IMR-90 (cell line): ENCODE measurements at regions not wholly inside any gene's neighbourhood (a gene's known extent, or its start where the extent isn't known, plus 50 kb on each side); places are given as distances from the start of the nearest gene placed in this dataset.

Experiments
- ATAC-seq: fragments of 200-7000 bp; cut with Tn5 transposase; 2 replicates; pipeline ENCODE4 v1.9.1; 2020; ENCODE audit warnings: low read depth, mild to moderate bottlenecking, moderate library complexity
- BruUV-seq: library from RNA; stranded (reverse); fragments of 400-500 nt; replicated peaks from 2 replicates; lab custom pipeline; 2021; lab: Mats Ljungman, UMichigan
- CTCF ChIA-PET: fragments of 300-600 bp; formaldehyde crosslinking; extraction: SDS; loops from one replicate; lab custom pipeline; 2021; ENCODE audit warnings: antibody characterized with exemption; lab: Yijun Ruan, JAX
- POLR2A ChIA-PET: fragments of 300-600 bp; sonication (Branson Sonifier 250); formaldehyde crosslinking; loops from one replicate; lab custom pipeline; 2022; ENCODE audit warnings: antibody characterized with exemption; ENCODE audit not compliant: unreplicated experiment; lab: Charles Lee
- DNase-seq: peaks from one replicate; pipeline ENCODE4 v3.0.0; 2013
- H2AFZ ChIP-seq: replicated peaks from 2 replicates; pipeline ENCODE3; 2013; ENCODE audit warnings: low read length, mild to moderate bottlenecking; ENCODE audit not compliant: poor library complexity
- H2AK5ac ChIP-seq: 2 replicates; pipeline ENCODE4 v1.6.1; 2013; ENCODE audit warnings: low read depth, low read length, inconsistent platforms
- H2AK9ac ChIP-seq: replicated peaks from 2 replicates; pipeline ENCODE3; 2013; ENCODE audit warnings: mild to moderate bottlenecking, low read depth, low read length, moderate library complexity; ENCODE audit not compliant: poor library complexity
- H2BK120ac ChIP-seq: 2 replicates; pipeline ENCODE4 v1.6.1; 2013; ENCODE audit warnings: low read depth, low read length, inconsistent platforms
- H2BK15ac ChIP-seq: 3 replicates; pipeline ENCODE4 v1.6.1; 2013; ENCODE audit warnings: low read depth, low read length, inconsistent platforms
- H2BK20ac ChIP-seq: 2 replicates; pipeline ENCODE4 v1.6.1; 2013; ENCODE audit warnings: low read depth, mild to moderate bottlenecking, inconsistent platforms, low read length, moderate library complexity
- H2BK5ac ChIP-seq: 2 replicates; pipeline ENCODE4 v1.6.1; 2013; ENCODE audit warnings: mild to moderate bottlenecking, low read depth, low read length, inconsistent platforms; ENCODE audit not compliant: poor library complexity, severe bottlenecking
- H3K14ac ChIP-seq: replicated peaks from 2 replicates; pipeline ENCODE4 v1.6.1; 2013; ENCODE audit warnings: low read depth, low read length, inconsistent platforms
- H3K18ac ChIP-seq: 2 replicates; pipeline ENCODE4 v1.6.1; 2013; ENCODE audit warnings: low read depth, low read length, control low read depth
- H3K23ac ChIP-seq: 2 replicates; pipeline ENCODE4 v1.6.1; 2013; ENCODE audit warnings: low read depth, low read length, inconsistent platforms
- H3K27ac ChIP-seq: 2 replicates; pipeline ENCODE4 v1.5.1; 2013; ENCODE audit warnings: mild to moderate bottlenecking, control low read depth, low read length; ENCODE audit not compliant: insufficient read depth
- H3K27me3 ChIP-seq: 2 replicates; pipeline ENCODE4 v1.6.1; 2013; ENCODE audit warnings: low read length; ENCODE audit not compliant: control insufficient read depth, insufficient read depth
- H3K36me3 ChIP-seq: 2 replicates; pipeline ENCODE4 v1.6.1; 2013; ENCODE audit warnings: low read length, mixed read lengths; ENCODE audit not compliant: control insufficient read depth, insufficient read depth
- H3K4ac ChIP-seq: 2 replicates; pipeline ENCODE4 v1.6.1; 2013; ENCODE audit warnings: low read depth, low read length, inconsistent platforms
- H3K4me1 ChIP-seq: 2 replicates; pipeline ENCODE4 v1.6.1; 2013; ENCODE audit warnings: low read length, mixed read lengths; ENCODE audit not compliant: control insufficient read depth, insufficient read depth
- H3K4me2 ChIP-seq: 2 replicates; pipeline ENCODE4 v1.6.1; 2013; ENCODE audit warnings: low read depth, mild to moderate bottlenecking, control low read depth, low read length, moderate library complexity
- H3K4me3 ChIP-seq: 2 replicates; pipeline ENCODE4 v1.5.1; 2013; ENCODE audit warnings: low read depth, mild to moderate bottlenecking, control low read depth, low read length, moderate library complexity; ENCODE audit not compliant: insufficient read depth
- H3K56ac ChIP-seq: 2 replicates; pipeline ENCODE4 v1.6.1; 2013; ENCODE audit warnings: low read length, inconsistent platforms; ENCODE audit not compliant: insufficient read depth; ENCODE audit errors: extremely low read depth
- H3K79me1 ChIP-seq, 2 experiments: 2 replicates each; pipeline ENCODE4 v1.6.1; 2013; ENCODE audit warnings: low read length in 2 of 2, inconsistent platforms in 1 of 2, low read depth in 1 of 2
- H3K9ac ChIP-seq: 2 replicates; pipeline ENCODE4 v1.6.1; 2013; ENCODE audit warnings: low read depth, low read length, control low read depth
- H3K9me1 ChIP-seq: 2 replicates; pipeline ENCODE4 v1.6.1; 2013; ENCODE audit warnings: low read length, inconsistent platforms; ENCODE audit not compliant: insufficient read depth
- H3K9me3 ChIP-seq: 2 replicates; pipeline ENCODE4 v1.6.1; 2013; ENCODE audit warnings: low read length; ENCODE audit not compliant: control insufficient read depth, insufficient read depth
- H4K20me1 ChIP-seq: 2 replicates; pipeline ENCODE4 v1.6.1; 2013; ENCODE audit warnings: low read length, inconsistent platforms; ENCODE audit not compliant: insufficient read depth
- H4K5ac ChIP-seq: 2 replicates; pipeline ENCODE4 v1.6.1; 2013; ENCODE audit warnings: mild to moderate bottlenecking, low read depth, low read length, control low read depth
- H4K8ac ChIP-seq, 2 experiments: 2 replicates each; pipeline ENCODE4 v1.6.1; 2013; ENCODE audit warnings: low read depth in 2 of 2, low read length in 2 of 2, control low read depth in 1 of 2, inconsistent platforms in 1 of 2
- H4K91ac ChIP-seq: 2 replicates; pipeline ENCODE4 v1.6.1; 2013; ENCODE audit warnings: low read depth, low read length, inconsistent platforms; ENCODE audit not compliant: insufficient read depth
- BHLHE40 ChIP-seq: fragments of 150-350 bp; IDR thresholded peaks from 2 replicates; pipeline ENCODE4 v1.6.1; 2016; ENCODE audit warnings: mild to moderate bottlenecking, low read depth, low read length
- CEBPB ChIP-seq: IDR thresholded peaks from 2 replicates; pipeline ENCODE4 v1.6.1; 2012; ENCODE audit warnings: low read depth, low read length, improper control_type of control experiment
- CHD1 ChIP-seq: IDR thresholded peaks from 2 replicates; pipeline ENCODE4 v1.6.1; 2012; ENCODE audit warnings: low read depth, low read length, improper control_type of control experiment
- CTCF ChIP-seq: conservative IDR thresholded peaks from 2 replicates; pipeline ENCODE4 v1.5.1; 2012; ENCODE audit warnings: mild to moderate bottlenecking, low read depth, low read length, improper control_type of control experiment
- ELK1 ChIP-seq: fragments of 150-350 bp; IDR thresholded peaks from 2 replicates; pipeline ENCODE4 v1.6.1; 2016; ENCODE audit warnings: low read depth, mild to moderate bottlenecking, low read length, moderate library complexity, borderline replicate concordance
- FOS ChIP-seq: fragments of 150-350 bp; IDR thresholded peaks from 2 replicates; pipeline ENCODE4 v1.6.1; 2016; ENCODE audit warnings: low read depth, low read length
- MAFK ChIP-seq: IDR thresholded peaks from 2 replicates; pipeline ENCODE4 v1.6.1; 2012; ENCODE audit warnings: low read depth, low read length, improper control_type of control experiment
- MAZ ChIP-seq: IDR thresholded peaks from 2 replicates; pipeline ENCODE4 v1.6.1; 2012; ENCODE audit warnings: low read depth, mild to moderate bottlenecking, low read length, improper control_type of control experiment, moderate library complexity, borderline replicate concordance
- MXI1 ChIP-seq: IDR thresholded peaks from 2 replicates; pipeline ENCODE4 v1.6.1; 2012; ENCODE audit warnings: low read depth, mild to moderate bottlenecking, low read length, moderate library complexity, borderline replicate concordance
- NFE2L2 ChIP-seq: fragments of 150-350 bp; IDR thresholded peaks from 2 replicates; pipeline ENCODE4 v1.6.1; 2016; ENCODE audit warnings: low read depth, mild to moderate bottlenecking, low read length
- POLR2A ChIP-seq: IDR thresholded peaks from 2 replicates; pipeline ENCODE4 v1.6.1; 2012; ENCODE audit warnings: mild to moderate bottlenecking, low read depth, low read length
- RAD21 ChIP-seq: IDR thresholded peaks from 2 replicates; pipeline ENCODE4 v1.6.1; 2012; ENCODE audit warnings: low read length, improper control_type of control experiment
- RCOR1 ChIP-seq: IDR thresholded peaks from 2 replicates; pipeline ENCODE4 v1.6.1; 2012; ENCODE audit warnings: mild to moderate bottlenecking, low read length, improper control_type of control experiment; ENCODE audit not compliant: insufficient replicate concordance
- RFX5 ChIP-seq: IDR thresholded peaks from 2 replicates; pipeline ENCODE4 v1.8.0; 2012; ENCODE audit warnings: low read depth, mild to moderate bottlenecking, low read length, moderate library complexity
- SMC3 ChIP-seq: fragments of 150-350 bp; IDR thresholded peaks from 2 replicates; pipeline ENCODE4 v1.6.1; 2016; ENCODE audit warnings: low read depth, mild to moderate bottlenecking, antibody characterized with exemption, low read length, moderate library complexity
- USF2 ChIP-seq: fragments of 150-350 bp; IDR thresholded peaks from 2 replicates; pipeline ENCODE4 v1.6.1; 2017; ENCODE audit warnings: mild to moderate bottlenecking, antibody characterized with exemption, low read length, low read depth
- WGBS, 2 experiments: methylation state at CpG; one replicate each; pipeline versions ENCODE4 v1.1.5 to v1.1.7; 2013; ENCODE audit warnings: missing lambda C conversion rate in 2 of 2; ENCODE audit not compliant: insufficient read length in 1 of 2; ENCODE audit errors: extremely low coverage in 2 of 2; 5-methylcytosine and 5-hydroxymethylcytosine counted together
- dilution Hi-C: fragments of 300-500 bp; cut with HindIII; formaldehyde crosslinking; loops from one replicate; pipeline ENCODE4 v1.14.3; 2018; ENCODE audit warnings: low sequenced_read_pairs; ENCODE audit not compliant: unreplicated experiment
- in situ Hi-C: fragments of 300-500 bp; cut with MboI; formaldehyde crosslinking; loops from 3 replicates; pipeline ENCODE4 v1.14.3; 2019; ENCODE audit warnings: low sequenced_read_pairs, inconsistent platforms, mixed read lengths
- intact Hi-C: fragments of 100-400 bp; cut with micrococcal nuclease; formaldehyde crosslinking; loops from 2 replicates; pipeline ENCODE4 v1.10.0; 2022

- no peak overlapping the region for H3K23ac ChIP-seq
- H3K4ac ChIP-seq: no peak overlapping the region
- CTCF ChIA-PET: no interaction called here
- no CpG with 5 or more reads among the region's 2 CpGs for WGBS, 2 experiments
- intact Hi-C loops (no loop called here), dilution Hi-C loops (no loop called here), in situ Hi-C loops (no loop called here)
- no peak overlapping the region for H3K4me2 ChIP-seq
- no TSS peak for BruUV-seq
- POLR2A ChIA-PET: no interaction called here
- DNase-seq (no peak), ATAC-seq (no peak)
- no peaks in the 10 kb centered on the region for H3K4me1 ChIP-seq
- H3K36me3 ChIP-seq: no peaks in the 10 kb centered on the region
- no peak overlapping the region for H4K8ac ChIP-seq
- no peak overlapping the region for H3K9ac ChIP-seq
- TF ChIP-seq RFX5 (no peak), BHLHE40 (no peak), SMC3 (no peak), MAZ (no peak), ELK1 (no peak), CHD1 (no peak), RCOR1 (no peak), CTCF (no peak), MAFK (no peak), MXI1 (no peak), POLR2A (no peak), NFE2L2 (no peak), USF2 (no peak), CEBPB (no peak), FOS (no peak), RAD21 (no peak)
- no peak overlapping the region for H4K91ac ChIP-seq
- no peak overlapping the region for H2AK5ac ChIP-seq
- H3K27ac ChIP-seq: no peak overlapping the region
- H4K5ac ChIP-seq: no peak overlapping the region
- no peaks in the 10 kb centered on the region for H3K9me1 ChIP-seq
- H2BK120ac ChIP-seq: no peak overlapping the region
- no peak overlapping the region for H3K18ac ChIP-seq
- H3K79me1 ChIP-seq: no peaks in the 10 kb centered on the region
- no peak overlapping the region for H2BK20ac ChIP-seq
- H3K27me3 ChIP-seq: no peaks in the 10 kb centered on the region
- H3K9me3 ChIP-seq: no peaks in the 10 kb centered on the region
- no peak overlapping the region for H3K4me3 ChIP-seq
- no peak overlapping the region for H2AFZ ChIP-seq
- no peak overlapping the region for H3K56ac ChIP-seq
- no peak overlapping the region for H2AK9ac ChIP-seq
- H3K14ac ChIP-seq: no peak overlapping the region
- no peak overlapping the region for H2BK5ac ChIP-seq
- no peak overlapping the region for H2BK15ac ChIP-seq
- H4K20me1 ChIP-seq: no peaks in the 10 kb centered on the region
Measured at GRCh38 chr1:87572891-87573290, 244.2 kb downstream of the LMO4 start.
